ENCODE measurements at regions not wholly inside any gene's neighbourhood (a gene's known extent, or its start where the extent isn't known, plus 50 kb on each side); places are given as distances from the start of the nearest gene placed in this dataset.

GRCh38 chr5:67366691-67367395 lies 170.2 kb upstream of the CD180 start:
- intact Hi-C loops (cut with micrococcal nuclease), result loop anchor here in 1 of 2 donors (10.0 kb wide), 1 partner anchor 122 kb away; no protein-coding TSS in a partner anchor
- no peak overlapping the region for H3K27ac Mint-ChIP-seq
- Histone ChIP-seq H3K9me3 (ENCODE audit: control insufficient read depth in 2 of 3, low read length in 3 of 3) (no peaks in the 10 kb centered on the region), H3K36me3 (ENCODE audit: control insufficient read depth in 2 of 3, insufficient read depth in 3 of 3, low read length in 3 of 3) (no peaks in the 10 kb centered on the region), H3K27me3 (ENCODE audit: control insufficient read depth in 2 of 2, insufficient read depth in 2 of 2, low read length in 2 of 2) (peaks cover 0 to 4% of the 10 kb centered on the region in 2 donors), H3K4me1 (ENCODE audit: control insufficient read depth in 2 of 2, insufficient read depth in 2 of 2, low read length in 2 of 2) (no peaks in the 10 kb centered on the region), H3K27ac (ENCODE audit: low read depth, low read length) (no peak overlapping the region), H3K4me3 (ENCODE audit: low read length) (no peak overlapping the region)
- no peak for DNase-seq
- H3K27me3 Mint-ChIP-seq, result peaks cover 0 to 9% (median 5%) of the 10 kb centered on the region in 5 donors
- peaks cover 0 to 3% (median 0%) of the 10 kb centered on the region in 7 donors for H3K4me1 Mint-ChIP-seq
- CTCF ChIA-PET, result no interaction called here
- H3K36me3 Mint-ChIP-seq, result no peaks in the 10 kb centered on the region
- ATAC-seq, result no peak
- POLR2A ChIA-PET, result interaction anchor here (0.6 kb wide), 1 partner anchor 872 kb away, joined by 6 read pairs; no protein-coding TSS in a partner anchor
- H3K4me3 Mint-ChIP-seq, result no peak overlapping the region
- peaks cover 0 to 1% (median 0%) of the 10 kb centered on the region in 11 donors for H3K9me3 Mint-ChIP-seq

GRCh38 chr5:67366276-67366675 lies 169.7 kb upstream of the CD180 start:
- H3K36me3 ChIP-seq (ENCODE audit: control insufficient read depth in 2 of 3, insufficient read depth in 3 of 3, low read length in 3 of 3), result no peaks in the 10 kb centered on the region
- ChIA-PET CTCF (no interaction called here), POLR2A (interaction anchor here (0.6 kb wide), 1 partner anchor 11 kb away, joined by 3 read pairs; no protein-coding TSS in a partner anchor)
- intact Hi-C loops (cut with micrococcal nuclease), result loop anchor here in 1 of 2 donors (10.0 kb wide), 1 partner anchor 121 kb away; no protein-coding TSS in a partner anchor
- Mint-ChIP-seq H3K9me3 (peaks cover 0 to 1% (median 0%) of the 10 kb centered on the region in 11 donors), H3K4me1 (peaks cover 0 to 3% (median 0%) of the 10 kb centered on the region in 7 donors), H3K27me3 (peaks cover 0 to 9% (median 5%) of the 10 kb centered on the region in 5 donors), H3K36me3 (no peaks in the 10 kb centered on the region), H3K27ac (no peak overlapping the region), H3K4me3 (no peak overlapping the region)
- no peak overlapping the region for H3K4me3 ChIP-seq (ENCODE audit: low read length)
- H3K9me3 ChIP-seq (ENCODE audit: control insufficient read depth in 2 of 3, low read length in 3 of 3), result no peaks in the 10 kb centered on the region
- DNase-seq (no peak), ATAC-seq (no peak)
- H3K4me1 ChIP-seq (ENCODE audit: control insufficient read depth in 2 of 2, insufficient read depth in 2 of 2, low read length in 2 of 2), result no peaks in the 10 kb centered on the region
- H3K27me3 ChIP-seq (ENCODE audit: control insufficient read depth in 2 of 2, insufficient read depth in 2 of 2, low read length in 2 of 2), result peaks cover 0 to 4% of the 10 kb centered on the region in 2 donors
- H3K27ac ChIP-seq (ENCODE audit: low read depth, low read length), result no peak overlapping the region

- Histone ChIP-seq H3K36me3 (ENCODE audit: control insufficient read depth in 2 of 3, insufficient read depth in 3 of 3, low read length in 3 of 3) (no peaks in the 10 kb centered on the region), H3K9me3 (ENCODE audit: control insufficient read depth in 2 of 3, low read length in 3 of 3) (no peaks in the 10 kb centered on the region), H3K27ac (ENCODE audit: low read depth, low read length) (no peak overlapping the region), H3K4me1 (ENCODE audit: control insufficient read depth in 2 of 2, insufficient read depth in 2 of 2, low read length in 2 of 2) (peaks cover 5% of the 10 kb centered on the region in 2 donors), H3K27me3 (ENCODE audit: control insufficient read depth in 2 of 2, insufficient read depth in 2 of 2, low read length in 2 of 2) (peaks cover 0 to 1% of the 10 kb centered on the region in 2 donors), H3K4me3 (ENCODE audit: low read length) (no peak overlapping the region)
- peaks cover 6 to 12% (median 10%) of the 10 kb centered on the region in 7 donors for H3K4me1 Mint-ChIP-seq
- peaks cover 0 to 1% (median 0%) of the 10 kb centered on the region in 11 donors for H3K9me3 Mint-ChIP-seq
- POLR2A ChIA-PET, result no interaction called here
- H3K27ac Mint-ChIP-seq, result no peak overlapping the region
- peaks cover 0 to 2% (median 0%) of the 10 kb centered on the region in 5 donors for H3K36me3 Mint-ChIP-seq
- intact Hi-C loops (cut with micrococcal nuclease), result loop anchor here in 1 of 2 donors (10.0 kb wide), 1 partner anchor 120 kb away; no protein-coding TSS in a partner anchor
- H3K4me3 Mint-ChIP-seq, result no peak overlapping the region
- CTCF ChIA-PET, result interaction anchor here (0.8 kb wide), 1 partner anchor 60 kb away, joined by 3 read pairs; no protein-coding TSS in a partner anchor
- DNase-seq (no peak), ATAC-seq (no peak)
- H3K27me3 Mint-ChIP-seq, result peaks cover 0 to 5% (median 4%) of the 10 kb centered on the region in 5 donors
These were observed 167.9 kb upstream of the CD180 start for GRCh38 chr5:67364381-67364970.

- Histone ChIP-seq H3K4me3 (ENCODE audit: low read length) (no peak overlapping the region), H3K36me3 (ENCODE audit: control insufficient read depth in 2 of 3, insufficient read depth in 3 of 3, low read length in 3 of 3) (no peaks in the 10 kb centered on the region), H3K27ac (ENCODE audit: low read depth, low read length) (no peak overlapping the region), H3K9me3 (ENCODE audit: control insufficient read depth in 2 of 3, low read length in 3 of 3) (no peaks in the 10 kb centered on the region), H3K4me1 (ENCODE audit: control insufficient read depth in 2 of 2, insufficient read depth in 2 of 2, low read length in 2 of 2) (peaks cover 5% of the 10 kb centered on the region in 2 donors), H3K27me3 (ENCODE audit: control insufficient read depth in 2 of 2, insufficient read depth in 2 of 2, low read length in 2 of 2) (no peaks in the 10 kb centered on the region)
- H3K4me1 Mint-ChIP-seq, result peaks cover 6 to 14% (median 10%) of the 10 kb centered on the region in 7 donors
- H3K27ac Mint-ChIP-seq, result no peak overlapping the region
- ChIA-PET CTCF (interaction anchor here (0.8 kb wide), 1 partner anchor 60 kb away, joined by 3 read pairs; no protein-coding TSS in a partner anchor), POLR2A (no interaction called here)
- no peak for ATAC-seq
- H3K36me3 Mint-ChIP-seq, result peaks cover 0 to 2% (median 0%) of the 10 kb centered on the region in 5 donors
- peaks cover 0 to 5% (median 4%) of the 10 kb centered on the region in 5 donors for H3K27me3 Mint-ChIP-seq
- H3K4me3 Mint-ChIP-seq, result no peak overlapping the region
- no peak for DNase-seq
- peaks cover 0 to 1% (median 0%) of the 10 kb centered on the region in 11 donors for H3K9me3 Mint-ChIP-seq
- intact Hi-C loops (cut with micrococcal nuclease), result loop anchor here in 1 of 2 donors (10.0 kb wide), 1 partner anchor 119 kb away; no protein-coding TSS in a partner anchor
These were observed 167.4 kb upstream of the CD180 start for GRCh38 chr5:67363963-67364362.

- ChIA-PET POLR2A (no interaction called here), CTCF (no interaction called here)
- H3K9me3 ChIP-seq (ENCODE audit: control insufficient read depth in 2 of 3, low read length in 3 of 3), result no peaks in the 10 kb centered on the region
- no peaks in the 10 kb centered on the region for H3K36me3 ChIP-seq (ENCODE audit: control insufficient read depth in 2 of 3, insufficient read depth in 3 of 3, low read length in 3 of 3)
- no peak overlapping the region for H3K4me3 ChIP-seq (ENCODE audit: low read length)
- Mint-ChIP-seq H3K27ac (no peak overlapping the region), H3K4me1 (peaks cover 6 to 18% (median 10%) of the 10 kb centered on the region in 7 donors), H3K4me3 (no peak overlapping the region), H3K27me3 (peaks cover 0 to 4% (median 0%) of the 10 kb centered on the region in 5 donors), H3K9me3 (peaks cover 0 to 5% (median 0%) of the 10 kb centered on the region in 11 donors), H3K36me3 (peaks cover 0 to 2% (median 0%) of the 10 kb centered on the region in 5 donors)
- H3K4me1 ChIP-seq (ENCODE audit: control insufficient read depth in 2 of 2, insufficient read depth in 2 of 2, low read length in 2 of 2), result peaks cover 5% of the 10 kb centered on the region in 2 donors
- intact Hi-C loops (cut with micrococcal nuclease), result loop anchor here in 1 of 2 donors (10.0 kb wide), 1 partner anchor 118 kb away; no protein-coding TSS in a partner anchor
- DNase-seq (no peak), ATAC-seq (no peak)
- H3K27me3 ChIP-seq (ENCODE audit: control insufficient read depth in 2 of 2, insufficient read depth in 2 of 2, low read length in 2 of 2), result no peaks in the 10 kb centered on the region
- no peak overlapping the region for H3K27ac ChIP-seq (ENCODE audit: low read depth, low read length)
These were observed 166.6 kb upstream of the CD180 start for GRCh38 chr5:67363180-67363709.

- no peak overlapping the region for H3K4me3 Mint-ChIP-seq
- CTCF ChIA-PET, result no interaction called here
- Histone ChIP-seq H3K27ac (ENCODE audit: low read depth, low read length) (no peak overlapping the region), H3K9me3 (ENCODE audit: control insufficient read depth in 2 of 3, low read length in 3 of 3) (no peaks in the 10 kb centered on the region), H3K4me3 (ENCODE audit: low read length) (no peak overlapping the region), H3K36me3 (ENCODE audit: control insufficient read depth in 2 of 3, insufficient read depth in 3 of 3, low read length in 3 of 3) (no peaks in the 10 kb centered on the region), H3K27me3 (ENCODE audit: control insufficient read depth in 2 of 2, insufficient read depth in 2 of 2, low read length in 2 of 2) (no peaks in the 10 kb centered on the region), H3K4me1 (ENCODE audit: control insufficient read depth in 2 of 2, insufficient read depth in 2 of 2, low read length in 2 of 2) (peaks cover 5% of the 10 kb centered on the region in 2 donors)
- peaks cover 0 to 5% (median 0%) of the 10 kb centered on the region in 11 donors for H3K9me3 Mint-ChIP-seq
- H3K27me3 Mint-ChIP-seq, result peaks cover 0 to 4% (median 2%) of the 10 kb centered on the region in 5 donors
- peaks cover 6 to 18% (median 10%) of the 10 kb centered on the region in 7 donors for H3K4me1 Mint-ChIP-seq
- H3K36me3 Mint-ChIP-seq, result peaks cover 0 to 2% (median 0%) of the 10 kb centered on the region in 5 donors
- POLR2A ChIA-PET, result no interaction called here
- intact Hi-C loops (cut with micrococcal nuclease), result loop anchor here in 1 of 2 donors (10.0 kb wide), 1 partner anchor 117 kb away; no protein-coding TSS in a partner anchor
- no peak for ATAC-seq
- DNase-seq, result no peak
- no peak overlapping the region for H3K27ac Mint-ChIP-seq
These were observed 165.5 kb upstream of the CD180 start for GRCh38 chr5:67361932-67362729.
